Karpas-422 (cell line): ENCODE measurements at regions not wholly inside any gene's neighbourhood (a gene's known extent, or its start where the extent isn't known, plus 50 kb on each side); places are given as distances from the start of the nearest gene placed in this dataset.

Experiments
- DNase-seq: peaks from one replicate; pipeline ENCODE4 v3.0.0-alpha.2; 2015
- H2AFZ ChIP-seq: fragments of 200-600 bp; sonication (generic); 2 replicates; pipeline ENCODE4 v1.6.1; 2014; ENCODE audit warnings: antibody characterized with exemption, low read length, mixed read lengths
- H3K27ac ChIP-seq: fragments of 200-600 bp; sonication (generic); 2 replicates; pipeline ENCODE4 v1.5.1; 2014; ENCODE audit warnings: mild to moderate bottlenecking, low read length, moderate library complexity
- H3K27me3 ChIP-seq: fragments of 200-600 bp; sonication (generic); 2 replicates; pipeline ENCODE4 v1.6.1; 2014; ENCODE audit warnings: low read length, mixed read lengths
- H3K36me3 ChIP-seq: fragments of 200-600 bp; sonication (generic); 2 replicates; pipeline ENCODE4 v1.6.1; 2014; ENCODE audit warnings: low read length, mixed read lengths; ENCODE audit not compliant: insufficient read depth
- H3K4me1 ChIP-seq: fragments of 200-600 bp; sonication (generic); 2 replicates; pipeline ENCODE4 v1.6.1; 2014; ENCODE audit warnings: mild to moderate bottlenecking, low read length, mixed read lengths
- H3K4me2 ChIP-seq: fragments of 200-600 bp; sonication (generic); 2 replicates; pipeline ENCODE4 v1.6.1; 2014; ENCODE audit warnings: low read length, low read depth, mild to moderate bottlenecking; ENCODE audit not compliant: poor library complexity, severe bottlenecking
- H3K4me3 ChIP-seq: fragments of 200-600 bp; sonication (generic); 2 replicates; pipeline ENCODE4 v1.5.1; 2014; ENCODE audit warnings: mild to moderate bottlenecking, antibody characterized with exemption, low read length, mixed read lengths
- H3K79me2 ChIP-seq: fragments of 200-600 bp; sonication (generic); 2 replicates; pipeline ENCODE4 v1.6.1; 2014; ENCODE audit warnings: mild to moderate bottlenecking, low read length, mixed read lengths
- H3K9ac ChIP-seq: fragments of 200-600 bp; sonication (generic); 2 replicates; pipeline ENCODE4 v1.6.0; 2014; ENCODE audit warnings: low read length
- H3K9me2 ChIP-seq: fragments of 200-600 bp; sonication (generic), shearing (Covaris generic); replicated peaks from 2 replicates; pipeline ENCODE4 v1.6.0; 2014; ENCODE audit warnings: mild to moderate bottlenecking, low read length, moderate library complexity; ENCODE audit not compliant: insufficient read depth
- H3K9me3 ChIP-seq: fragments of 300-700, 200-600 bp; sonication (generic); 2 replicates; pipeline ENCODE4 v1.6.1; 2014; ENCODE audit warnings: low read length, mixed read lengths
- H4K20me1 ChIP-seq: fragments of 200-600 bp; sonication (generic); 2 replicates; pipeline ENCODE4 v1.6.1; 2014; ENCODE audit warnings: mild to moderate bottlenecking, antibody characterized with exemption, low read length, low read depth; ENCODE audit not compliant: insufficient read depth

- no peak overlapping the region for H3K9ac ChIP-seq
- no peaks in the 10 kb centered on the region for H3K27me3 ChIP-seq
- no peaks in the 10 kb centered on the region for H4K20me1 ChIP-seq
- no peaks in the 10 kb centered on the region for H3K79me2 ChIP-seq
- no peaks in the 10 kb centered on the region for H3K36me3 ChIP-seq
- DNase-seq: no peak
- H3K4me2 ChIP-seq: no peak overlapping the region
- H3K4me3 ChIP-seq: no peak overlapping the region
- H3K9me3 ChIP-seq: no peaks in the 10 kb centered on the region
- no peaks in the 10 kb centered on the region for H3K4me1 ChIP-seq
- no peak overlapping the region for H2AFZ ChIP-seq
- H3K27ac ChIP-seq: no peak overlapping the region
- no peaks in the 10 kb centered on the region for H3K9me2 ChIP-seq
Observed at GRCh38 chr1:55617288-55617982, 402.3 kb upstream of the USP24 start.

- Histone ChIP-seq H3K9ac (no peak overlapping the region), H3K4me3 (no peak overlapping the region), H3K27me3 (no peaks in the 10 kb centered on the region), H3K79me2 (no peaks in the 10 kb centered on the region), H4K20me1 (no peaks in the 10 kb centered on the region), H3K27ac (no peak overlapping the region), H3K4me2 (no peak overlapping the region), H3K9me2 (no peaks in the 10 kb centered on the region), H3K4me1 (0 out of 2 replicates have a peak, but pooled peaks cover 4% of the 10 kb centered on the region), H3K36me3 (no peaks in the 10 kb centered on the region), H3K9me3 (no peaks in the 10 kb centered on the region), H2AFZ (no peak overlapping the region)
- DNase-seq: no peak
Observed at GRCh38 chr1:55612988-55613387, 397.8 kb upstream of the USP24 start.

GRCh38 chr1:55611123-55611522 is 396.0 kb upstream of the USP24 start:
- Histone ChIP-seq H3K4me3 (no peak overlapping the region), H3K4me2 (no peak overlapping the region), H2AFZ (no peak overlapping the region), H3K9ac (no peak overlapping the region), H3K9me3 (no peaks in the 10 kb centered on the region), H3K36me3 (no peaks in the 10 kb centered on the region), H3K27ac (no peak overlapping the region), H4K20me1 (no peaks in the 10 kb centered on the region), H3K27me3 (no peaks in the 10 kb centered on the region), H3K4me1 (0 out of 2 replicates have a peak, but pooled peaks cover 4% of the 10 kb centered on the region), H3K79me2 (no peaks in the 10 kb centered on the region), H3K9me2 (no peaks in the 10 kb centered on the region)
- DNase-seq: no peak

- no peaks in the 10 kb centered on the region for H3K9me2 ChIP-seq
- H3K36me3 ChIP-seq: no peaks in the 10 kb centered on the region
- H3K27ac ChIP-seq: no peak overlapping the region
- H2AFZ ChIP-seq: no peak overlapping the region
- no peaks in the 10 kb centered on the region for H3K27me3 ChIP-seq
- H3K9me3 ChIP-seq: no peaks in the 10 kb centered on the region
- no peak overlapping the region for H3K4me3 ChIP-seq
- H4K20me1 ChIP-seq: no peaks in the 10 kb centered on the region
- no peak overlapping the region for H3K4me2 ChIP-seq
- no peaks in the 10 kb centered on the region for H3K79me2 ChIP-seq
- H3K9ac ChIP-seq: no peak overlapping the region
- no peak for DNase-seq
- 0 out of 2 replicates have a peak, but pooled peaks cover 4% of the 10 kb centered on the region for H3K4me1 ChIP-seq
Observed at GRCh38 chr1:55610203-55610602, 395.0 kb upstream of the USP24 start.

- Histone ChIP-seq H3K27ac (no peak overlapping the region), H3K4me2 (no peak overlapping the region), H3K79me2 (no peaks in the 10 kb centered on the region), H4K20me1 (no peaks in the 10 kb centered on the region), H3K9me2 (no peaks in the 10 kb centered on the region), H2AFZ (no peak overlapping the region), H3K9ac (no peak overlapping the region), H3K9me3 (no peaks in the 10 kb centered on the region), H3K4me3 (no peak overlapping the region), H3K4me1 (0 out of 2 replicates have a peak, but pooled peaks cover 4% of the 10 kb centered on the region), H3K36me3 (no peaks in the 10 kb centered on the region), H3K27me3 (no peaks in the 10 kb centered on the region)
- DNase-seq: no peak
Observed at GRCh38 chr1:55609630-55610029, 394.5 kb upstream of the USP24 start.

GRCh38 chr1:55605155-55605554 is 390.0 kb upstream of the USP24 start:
- DNase-seq: no peak
- H3K27me3 ChIP-seq: no peaks in the 10 kb centered on the region
- no peaks in the 10 kb centered on the region for H3K9me3 ChIP-seq
- no peaks in the 10 kb centered on the region for H3K9me2 ChIP-seq
- H3K36me3 ChIP-seq: no peaks in the 10 kb centered on the region
- no peak overlapping the region for H3K4me3 ChIP-seq
- no peaks in the 10 kb centered on the region for H3K79me2 ChIP-seq
- H2AFZ ChIP-seq: no peak overlapping the region
- no peaks in the 10 kb centered on the region for H3K4me1 ChIP-seq
- no peaks in the 10 kb centered on the region for H4K20me1 ChIP-seq
- no peak overlapping the region for H3K4me2 ChIP-seq
- no peak overlapping the region for H3K9ac ChIP-seq
- H3K27ac ChIP-seq: no peak overlapping the region

GRCh38 chr1:55604749-55605148 is 389.6 kb upstream of the USP24 start:
- no peak for DNase-seq
- no peaks in the 10 kb centered on the region for H3K9me3 ChIP-seq

GRCh38 chr1:55604179-55604578 is 389.0 kb upstream of the USP24 start:
- Histone ChIP-seq H4K20me1 (no peaks in the 10 kb centered on the region), H2AFZ (no peak overlapping the region), H3K9me3 (no peaks in the 10 kb centered on the region), H3K36me3 (no peaks in the 10 kb centered on the region), H3K4me1 (no peaks in the 10 kb centered on the region), H3K9me2 (no peaks in the 10 kb centered on the region), H3K27ac (no peak overlapping the region), H3K79me2 (no peaks in the 10 kb centered on the region), H3K4me2 (no peak overlapping the region), H3K9ac (no peak overlapping the region), H3K4me3 (no peak overlapping the region), H3K27me3 (no peaks in the 10 kb centered on the region)
- no peak for DNase-seq

More at GRCh38 chr1:55604749-55605148, 389.6 kb upstream of the USP24 start:
- Histone ChIP-seq H3K9me2 (no peaks in the 10 kb centered on the region), H3K27ac (no peak overlapping the region), H3K4me1 (no peaks in the 10 kb centered on the region), H3K79me2 (no peaks in the 10 kb centered on the region), H3K4me3 (no peak overlapping the region), H3K4me2 (no peak overlapping the region), H2AFZ (no peak overlapping the region), H3K9ac (no peak overlapping the region), H3K36me3 (no peaks in the 10 kb centered on the region), H3K27me3 (no peaks in the 10 kb centered on the region), H4K20me1 (no peaks in the 10 kb centered on the region)
